HCT116 (cell line): ENCODE measurements at regions not wholly inside any gene's neighbourhood (a gene's known extent, or its start where the extent isn't known, plus 50 kb on each side); places are given as distances from the start of the nearest gene placed in this dataset.
"Not testable (repeated sequence)": the region's sequence is repeated elsewhere in the genome, so short reads cannot be mapped to it uniquely, and the experiment has no call there.

Experiments
- CEBPB ChIP-seq: IDR thresholded peaks from 2 replicates; pipeline ENCODE4 v1.6.1; 2012; ENCODE audit warnings: low read depth
- CTCF ChIP-seq, 3 experiments: fragments of 200-600 bp in 1 of 3; sonication (generic) in 1 of 3; IDR thresholded peaks in 2 of 3; conservative IDR thresholded peaks in 1 of 3; 2 replicates each; pipeline ENCODE4 v1.5.1; 2012 to 2017; ENCODE audit warnings: low read depth in 2 of 3, low read length in 2 of 3, antibody characterized with exemption in 1 of 3, borderline replicate concordance in 1 of 3, control low read depth in 1 of 3, mild to moderate bottlenecking in 1 of 3, mixed read lengths in 1 of 3, mixed run types in 1 of 3, moderate library complexity in 1 of 3; ENCODE audit not compliant: insufficient read depth in 1 of 3
- EZH2 ChIP-seq: fragments of 200-600 bp; sonication (generic); IDR thresholded peaks from 2 replicates; pipeline ENCODE4 v1.6.1; 2017; ENCODE audit warnings: antibody characterized with exemption, mixed run types
- MAX ChIP-seq: IDR thresholded peaks from 2 replicates; pipeline ENCODE4 v1.6.1; 2012
- POLR2A ChIP-seq: IDR thresholded peaks from 2 replicates; pipeline ENCODE4 v1.7.0; 2011; ENCODE audit warnings: borderline replicate concordance; ENCODE audit not compliant: insufficient read depth, insufficient read length; ENCODE audit errors: extremely low read depth
- POLR2AphosphoS5 ChIP-seq: IDR thresholded peaks from 2 replicates; pipeline ENCODE4 v1.6.1; 2011; ENCODE audit warnings: mild to moderate bottlenecking, low read depth, low read length, moderate library complexity
- RAD21 ChIP-seq: IDR thresholded peaks from 2 replicates; pipeline ENCODE4 v1.6.1; 2012; ENCODE audit warnings: low read depth, mild to moderate bottlenecking
- SIN3A ChIP-seq: IDR thresholded peaks from 2 replicates; pipeline ENCODE4 v1.6.1; 2012; ENCODE audit warnings: low read depth
- SRF ChIP-seq: IDR thresholded peaks from 2 replicates; pipeline ENCODE4 v1.6.1; 2012; ENCODE audit warnings: low read depth
- ZFX ChIP-seq: fragments of 450-650 bp; IDR thresholded peaks from 2 replicates; pipeline ENCODE4 v1.6.1; 2017

GRCh38 chr13:74260420-74260819, 126.2 kb upstream of the KLF12 start:
- TF ChIP-seq SIN3A; CEBPB; RAD21; POLR2AphosphoS5; ZFX; CTCF (IDR thresholded peaks at IDR 0.05 in 2 of 3, conservative IDR thresholded peaks at IDR 0.05 in 1 of 3; ENCODE audit: borderline replicate concordance in 1 of 3, insufficient read depth in 1 of 3, low read depth in 2 of 3, low read length in 2 of 3); MAX; POLR2A; EZH2; SRF: not testable (repeated sequence)
